Astrocyte (in vitro differentiated cells and primary cell): ENCODE measurements at regions not wholly inside any gene's neighbourhood (a gene's known extent, or its start where the extent isn't known, plus 50 kb on each side); places are given as distances from the start of the nearest gene placed in this dataset.

Experiments used
- EZH2 ChIP-seq: IDR thresholded peaks from 2 replicates; pipeline ENCODE4 v1.6.1; 2012; ENCODE audit warnings: mild to moderate bottlenecking, low read length, inconsistent platforms; ENCODE audit not compliant: insufficient read depth
- TF ChIP-seq, protein P1 (sequence below): IDR thresholded peaks from 2 replicates; pipeline ENCODE4 v1.5.1; 2011; ENCODE audit warnings: low read depth, mild to moderate bottlenecking, inconsistent platforms, low read length, moderate library complexity; ENCODE audit not compliant: insufficient read depth

- TF ChIP-seq, protein P1, sequence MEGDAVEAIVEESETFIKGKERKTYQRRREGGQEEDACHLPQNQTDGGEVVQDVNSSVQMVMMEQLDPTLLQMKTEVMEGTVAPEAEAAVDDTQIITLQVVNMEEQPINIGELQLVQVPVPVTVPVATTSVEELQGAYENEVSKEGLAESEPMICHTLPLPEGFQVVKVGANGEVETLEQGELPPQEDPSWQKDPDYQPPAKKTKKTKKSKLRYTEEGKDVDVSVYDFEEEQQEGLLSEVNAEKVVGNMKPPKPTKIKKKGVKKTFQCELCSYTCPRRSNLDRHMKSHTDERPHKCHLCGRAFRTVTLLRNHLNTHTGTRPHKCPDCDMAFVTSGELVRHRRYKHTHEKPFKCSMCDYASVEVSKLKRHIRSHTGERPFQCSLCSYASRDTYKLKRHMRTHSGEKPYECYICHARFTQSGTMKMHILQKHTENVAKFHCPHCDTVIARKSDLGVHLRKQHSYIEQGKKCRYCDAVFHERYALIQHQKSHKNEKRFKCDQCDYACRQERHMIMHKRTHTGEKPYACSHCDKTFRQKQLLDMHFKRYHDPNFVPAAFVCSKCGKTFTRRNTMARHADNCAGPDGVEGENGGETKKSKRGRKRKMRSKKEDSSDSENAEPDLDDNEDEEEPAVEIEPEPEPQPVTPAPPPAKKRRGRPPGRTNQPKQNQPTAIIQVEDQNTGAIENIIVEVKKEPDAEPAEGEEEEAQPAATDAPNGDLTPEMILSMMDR: no peak
- TF ChIP-seq EZH2: no peak
These were observed 325.9 kb upstream of the DAB2 start for GRCh38 chr5:39750661-39751060.
